Omental fat pad (tissue), 3 donors: ENCODE measurements at regions not wholly inside any gene's neighbourhood (a gene's known extent, or its start where the extent isn't known, plus 50 kb on each side); places are given as distances from the start of the nearest gene placed in this dataset.

Experiments
- ATAC-seq: fragments of 150-250 bp; one replicate; pipeline ENCODE4 v1.9.1; 2016; ENCODE audit warnings: mild to moderate bottlenecking, moderate library complexity; ENCODE audit not compliant: low FRiP score
- DNase-seq: peaks from one replicate; pipeline ENCODE4 v3.0.0-alpha.2; 2019; ENCODE audit warnings: low spot score
- CTCF ChIP-seq, 3 donors: fragments of 450-650 bp; IDR thresholded peaks; one replicate each; pipeline ENCODE4 v1.5.1; 2016 to 2017; ENCODE audit warnings: antibody characterized with exemption in 3 of 3, mild to moderate bottlenecking in 3 of 3, moderate library complexity in 2 of 3

GRCh38 chr10:30121401-30121800 lies 62.0 kb upstream of the JCAD start:
- ATAC-seq (no peak), DNase-seq (no peak)
- no peak for TF ChIP-seq CTCF (IDR thresholded peaks at IDR 0.05)

GRCh38 chr10:30118590-30118989 lies 59.2 kb upstream of the JCAD start:
- no peak for ATAC-seq
- no peak for DNase-seq
- TF ChIP-seq CTCF (IDR thresholded peaks at IDR 0.05): no peak

- TF ChIP-seq CTCF (IDR thresholded peaks at IDR 0.05): no peak
- ATAC-seq (no peak), DNase-seq (no peak)
Observed at GRCh38 chr10:30117812-30118501, 58.6 kb upstream of the JCAD start.

- no peak for TF ChIP-seq CTCF (IDR thresholded peaks at IDR 0.05)
- DNase-seq (no peak), ATAC-seq (no peak)
Observed at GRCh38 chr10:30116041-30116491, 56.7 kb upstream of the JCAD start.

GRCh38 chr10:30115626-30115940 lies 56.2 kb upstream of the JCAD start:
- ATAC-seq (no peak), DNase-seq (no peak)
- no peak for TF ChIP-seq CTCF (IDR thresholded peaks at IDR 0.05)

GRCh38 chr10:30114881-30115625 lies 55.7 kb upstream of the JCAD start:
- DNase-seq (peak; percentile 23), ATAC-seq (no peak)
- no peak for TF ChIP-seq CTCF (IDR thresholded peaks at IDR 0.05)

GRCh38 chr10:30114401-30114800 lies 55.0 kb upstream of the JCAD start:
- no peak for TF ChIP-seq CTCF (IDR thresholded peaks at IDR 0.05)
- DNase-seq: no peak
- ATAC-seq: no peak
